ENCODE measurements at regions not wholly inside any gene's neighbourhood (a gene's known extent, or its start where the extent isn't known, plus 50 kb on each side); places are given as distances from the start of the nearest gene placed in this dataset.

GRCh38 chrX:10326578-10326977 is 169.8 kb downstream of the CLCN4 start:
- intact Hi-C loops (cut with DNase I): loop anchor here (10.0 kb wide), 2 partner anchors 132 to 288 kb away; no protein-coding TSS in a partner anchor
- no peaks in the 10 kb centered on the region for H3K27me3 ChIP-seq
- H3K9me3 ChIP-seq: no peaks in the 10 kb centered on the region
- 37 to 55% methylated on average over 2 of the region's 2 CpGs for WGBS, 2 donors
- H3K27ac ChIP-seq: no peak overlapping the region
- no peaks in the 10 kb centered on the region for H3K4me1 ChIP-seq
- H3K36me3 ChIP-seq: no peaks in the 10 kb centered on the region
- DNase-seq: no peak
- TF ChIP-seq POLR2A (IDR thresholded peaks at IDR 0.05) (no peak), EP300 (IDR thresholded peaks at IDR 0.05) (no peak), CTCF (IDR thresholded peaks at IDR 0.05) (no peak)
- no peak overlapping the region for H3K4me3 ChIP-seq

- H3K9me3 ChIP-seq: no peaks in the 10 kb centered on the region
- no peaks in the 10 kb centered on the region for H3K4me1 ChIP-seq
- intact Hi-C loops (cut with DNase I): loop anchor here (10.0 kb wide), 2 partner anchors 133 to 287 kb away; no protein-coding TSS in a partner anchor
- no peaks in the 10 kb centered on the region for H3K27me3 ChIP-seq
- H3K4me3 ChIP-seq: no peak overlapping the region
- no peak for DNase-seq
- 70 to 81% methylated on average over 7 of the region's 7 CpGs for WGBS, 2 donors
- no peak overlapping the region for H3K27ac ChIP-seq
- H3K36me3 ChIP-seq: no peaks in the 10 kb centered on the region
- no peak for TF ChIP-seq POLR2A (IDR thresholded peaks at IDR 0.05)
Measured at GRCh38 chrX:10327651-10328050, 170.9 kb downstream of the CLCN4 start.

GRCh38 chrX:10329984-10330383 is 173.2 kb downstream of the CLCN4 start:
- Histone ChIP-seq H3K27me3 (no peaks in the 10 kb centered on the region), H3K36me3 (no peaks in the 10 kb centered on the region), H3K4me1 (no peaks in the 10 kb centered on the region), H3K27ac (no peak overlapping the region), H3K9me3 (no peaks in the 10 kb centered on the region), H3K4me3 (no peak overlapping the region)
- 79 to 87% methylated on average over 7 of the region's 7 CpGs for WGBS, 2 donors
- no peak for DNase-seq
- intact Hi-C loops (cut with DNase I): loop anchor here (10.0 kb wide), 2 partner anchors 135 to 285 kb away; no protein-coding TSS in a partner anchor
- TF ChIP-seq POLR2A (IDR thresholded peaks at IDR 0.05) (no peak), CTCF (IDR thresholded peaks at IDR 0.05) (no peak), EP300 (IDR thresholded peaks at IDR 0.05) (no peak), POLR2AphosphoS5 (IDR thresholded peaks at IDR 0.05) (no peak)

GRCh38 chrX:10341309-10341708 is 184.5 kb downstream of the CLCN4 start:
- DNase-seq: no peak
- H3K4me3 ChIP-seq: no peak overlapping the region
- WGBS, 2 donors: 87 to 89% methylated on average over 5 of the region's 5 CpGs
- intact Hi-C loops (cut with DNase I): no loop called here
- TF ChIP-seq POLR2AphosphoS5 (IDR thresholded peaks at IDR 0.05) (no peak), POLR2A (IDR thresholded peaks at IDR 0.05) (no peak), EP300 (IDR thresholded peaks at IDR 0.05) (no peak), CTCF (IDR thresholded peaks at IDR 0.05) (no peak)
- H3K9me3 ChIP-seq: no peaks in the 10 kb centered on the region
- H3K27ac ChIP-seq: no peak overlapping the region
- no peaks in the 10 kb centered on the region for H3K27me3 ChIP-seq
- no peaks in the 10 kb centered on the region for H3K4me1 ChIP-seq
- H3K36me3 ChIP-seq: no peaks in the 10 kb centered on the region

GRCh38 chrX:10350221-10350620 is 193.4 kb downstream of the CLCN4 start:
- H3K27ac ChIP-seq: no peak overlapping the region
- TF ChIP-seq POLR2A (IDR thresholded peaks at IDR 0.05): no peak
- TF ChIP-seq POLR2AphosphoS5 (IDR thresholded peaks at IDR 0.05): no peak
- no peak for TF ChIP-seq CTCF (IDR thresholded peaks at IDR 0.05)
- TF ChIP-seq EP300 (IDR thresholded peaks at IDR 0.05): no peak
- no peak overlapping the region for H3K4me3 ChIP-seq
- intact Hi-C loops (cut with DNase I): no loop called here
- H3K27me3 ChIP-seq: no peaks in the 10 kb centered on the region
- DNase-seq: no peak
- no peaks in the 10 kb centered on the region for H3K36me3 ChIP-seq
- H3K9me3 ChIP-seq: no peaks in the 10 kb centered on the region
- no peaks in the 10 kb centered on the region for H3K4me1 ChIP-seq

Measured in sigmoid colon (tissue), 6 donors.